NCI-H69 (cell line): ENCODE measurements at regions not wholly inside any gene's neighbourhood (a gene's known extent, or its start where the extent isn't known, plus 50 kb on each side); places are given as distances from the start of the nearest gene placed in this dataset.

Experiments used
- DNase-seq: peaks from one replicate; lab custom pipeline; 2025; lab: John Stamatoyannopoulos, UW

GRCh38 chr5:115402822-115403577, 106.5 kb upstream of the CCDC112 start:
- DNase-seq, result peak; percentile 21

- DNase-seq, result no peak
Measured at GRCh38 chr5:115402092-115402491, 105.6 kb upstream of the CCDC112 start.

GRCh38 chr5:115398719-115399118, 102.3 kb upstream of the CCDC112 start:
- DNase-seq, result no peak

GRCh38 chr5:115396688-115397087, 100.2 kb upstream of the CCDC112 start:
- no peak for DNase-seq

GRCh38 chr5:115396081-115396480, 99.6 kb upstream of the CCDC112 start:
- no peak for DNase-seq

- DNase-seq, result no peak
Measured at GRCh38 chr5:115394531-115394930, 98.1 kb upstream of the CCDC112 start.

GRCh38 chr5:115393239-115393638, 96.8 kb upstream of the CCDC112 start:
- DNase-seq, result no peak

DNA sequence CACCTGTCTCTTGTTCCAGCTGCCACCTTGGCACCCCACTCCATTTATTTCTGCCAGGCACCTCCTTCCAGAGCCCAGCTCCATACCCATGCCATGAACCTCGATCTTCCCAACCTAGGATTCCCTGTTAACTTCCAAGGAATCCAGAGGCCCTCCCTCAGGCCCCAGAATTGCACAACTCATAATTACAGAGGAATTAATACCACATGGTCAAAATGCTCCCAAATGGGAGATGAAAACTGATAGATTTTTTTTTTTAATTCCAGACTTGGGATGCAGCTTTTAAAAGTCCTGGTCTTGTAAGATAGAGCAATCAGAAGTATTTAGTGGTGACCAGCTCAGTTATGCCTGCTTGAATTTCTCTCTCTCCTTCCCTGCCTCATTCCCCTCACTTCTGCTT, 96.2 kb upstream of the CCDC112 start:
- no peak for DNase-seq

DNA sequence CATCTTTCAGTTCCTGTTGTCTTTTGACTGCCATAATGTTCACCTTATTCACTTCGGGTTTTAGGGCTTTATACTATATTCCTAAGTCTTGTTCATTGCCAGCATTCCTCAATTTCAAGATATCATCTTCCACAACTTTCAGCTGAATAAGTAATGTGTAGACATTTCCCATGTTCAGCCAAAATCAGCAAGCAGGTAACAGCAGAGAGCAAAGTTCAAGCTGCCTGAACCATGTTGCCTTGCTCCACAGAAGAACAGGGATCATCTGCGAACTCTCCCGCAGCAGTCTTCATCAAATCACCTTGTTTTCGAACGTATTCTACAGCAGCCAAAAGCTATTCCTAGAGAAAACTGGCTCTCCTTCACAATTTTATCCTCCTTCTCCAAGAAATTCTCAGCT, 95.3 kb upstream of the CCDC112 start:
- DNase-seq, result no peak

DNA sequence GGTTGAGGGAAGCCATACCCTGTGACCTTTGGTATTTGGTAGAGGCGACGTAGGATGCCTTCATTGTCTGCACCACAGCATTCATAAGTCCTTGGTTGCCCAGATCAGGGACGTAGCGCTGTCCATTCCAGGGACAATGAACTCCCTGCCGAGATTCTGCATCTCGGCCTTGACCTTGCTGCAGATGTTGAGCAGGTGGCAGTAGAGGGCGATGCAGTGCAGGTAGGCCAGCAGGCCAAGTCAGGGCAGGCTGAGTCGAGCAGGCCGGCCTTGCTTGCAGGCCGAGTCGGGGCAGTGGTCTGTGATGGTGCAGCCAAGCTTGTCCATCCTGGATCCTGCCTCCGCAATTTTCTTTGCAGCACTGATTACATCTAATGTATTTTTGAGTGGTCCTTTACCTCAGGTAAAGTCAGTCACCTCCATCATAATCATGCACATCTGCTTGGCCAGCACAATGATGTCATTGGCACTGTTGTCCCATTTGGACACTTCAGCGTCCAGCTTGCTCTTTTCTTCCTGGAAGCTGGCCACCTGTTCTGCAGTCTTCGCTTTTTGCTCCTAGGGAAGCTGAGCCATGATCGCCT, 93.4 kb upstream of the CCDC112 start:
- peak; percentile 18 for DNase-seq

DNA sequence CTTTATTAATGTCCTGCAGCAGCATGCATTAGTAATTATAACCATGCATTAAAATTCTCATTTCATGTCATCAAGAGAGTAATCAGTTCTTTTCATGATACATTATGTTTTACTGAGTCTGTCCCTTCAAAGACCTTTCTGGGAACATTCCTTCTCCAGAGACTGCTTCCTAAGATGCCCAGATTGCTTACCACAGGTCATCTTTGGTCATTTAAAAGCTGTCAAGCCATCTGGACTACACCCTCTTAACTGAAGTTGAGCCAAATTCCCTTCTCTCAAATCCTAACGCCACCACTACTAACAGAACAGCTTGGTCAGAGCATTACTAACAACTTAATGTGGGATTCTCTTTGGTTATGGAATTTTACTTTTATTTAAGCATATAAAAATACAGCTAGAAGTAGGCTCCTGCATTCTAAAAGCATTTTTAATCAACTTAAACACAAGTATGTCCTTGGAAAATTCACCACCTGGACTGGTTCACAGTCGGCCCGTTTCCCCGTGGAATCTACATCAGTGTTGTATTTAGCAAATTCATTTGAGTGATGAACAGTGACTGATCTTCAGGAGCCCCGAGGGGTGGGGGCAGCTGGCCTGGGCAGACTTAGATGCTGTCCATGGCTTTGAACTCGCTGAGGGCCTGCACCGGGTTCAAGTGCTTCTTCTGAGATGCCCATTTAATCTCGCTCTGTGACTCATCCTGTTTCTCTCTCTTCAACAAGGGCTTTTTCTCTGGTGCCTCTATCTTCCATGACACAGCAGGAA, 92.8 kb upstream of the CCDC112 start:
- DNase-seq, result peak; percentile 30

DNA sequence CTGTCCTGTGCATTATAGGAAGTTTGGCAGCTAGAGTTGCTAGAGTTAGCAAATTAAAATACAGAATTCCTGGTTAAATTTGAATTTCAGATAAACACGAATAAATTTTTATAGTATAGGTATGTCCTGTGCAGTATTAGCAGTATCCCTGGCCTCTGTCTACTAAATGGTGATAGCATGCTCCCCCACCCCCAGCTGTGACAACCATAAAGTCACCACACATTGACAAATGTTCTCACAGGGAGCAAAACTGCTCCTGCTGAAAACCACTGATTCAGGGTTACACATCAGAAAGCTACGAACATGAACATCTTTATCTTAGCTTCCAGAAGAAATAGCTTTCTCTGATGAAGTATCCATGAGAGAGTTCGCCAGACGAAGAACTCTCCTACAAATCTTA, 91.8 kb upstream of the CCDC112 start:
- DNase-seq, result peak; percentile 21

DNA sequence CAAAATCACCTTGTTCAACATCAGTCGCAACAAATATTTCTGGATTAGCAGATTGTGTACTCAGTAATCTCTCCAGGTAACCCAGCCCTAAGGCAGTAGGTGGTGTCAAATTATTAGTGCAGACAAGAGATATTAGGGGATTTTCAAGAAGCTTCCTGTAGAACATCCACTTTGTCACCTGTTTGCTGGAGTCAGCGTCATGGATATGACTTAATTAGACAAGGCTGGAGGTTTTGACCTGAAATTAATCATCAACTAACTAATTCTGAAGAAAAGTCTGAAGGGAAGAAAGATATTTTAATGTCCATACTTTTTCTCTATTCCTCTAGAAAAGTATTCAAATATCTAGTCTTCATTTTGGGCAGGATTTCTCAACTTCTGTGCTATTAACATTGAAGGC, 91.4 kb upstream of the CCDC112 start:
- DNase-seq, result no peak

GRCh38 chr5:115386657-115387056, 90.2 kb upstream of the CCDC112 start:
- DNase-seq, result no peak

- DNase-seq, result peak; percentile 22
Measured at GRCh38 chr5:115384587-115385375, 88.3 kb upstream of the CCDC112 start.

DNA sequence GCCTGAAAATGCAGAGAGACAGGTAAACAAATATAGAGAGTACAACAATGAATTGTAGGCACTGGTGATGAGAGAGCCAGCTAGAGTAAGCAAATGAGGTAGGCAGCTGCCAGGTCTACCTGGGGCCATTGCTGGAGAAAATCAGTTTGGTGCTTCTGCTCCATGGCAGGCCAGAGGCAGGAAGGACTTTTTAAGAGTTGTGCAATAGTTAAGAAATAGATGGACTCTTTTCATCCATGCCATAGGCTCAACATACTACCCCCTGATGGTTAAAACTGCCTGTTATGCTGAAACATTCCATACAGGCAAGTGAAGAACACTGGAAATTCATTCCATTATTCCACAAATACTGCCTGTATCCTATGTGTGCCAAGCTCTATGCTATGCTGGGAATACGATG, 86.5 kb upstream of the CCDC112 start:
- no peak for DNase-seq

DNA sequence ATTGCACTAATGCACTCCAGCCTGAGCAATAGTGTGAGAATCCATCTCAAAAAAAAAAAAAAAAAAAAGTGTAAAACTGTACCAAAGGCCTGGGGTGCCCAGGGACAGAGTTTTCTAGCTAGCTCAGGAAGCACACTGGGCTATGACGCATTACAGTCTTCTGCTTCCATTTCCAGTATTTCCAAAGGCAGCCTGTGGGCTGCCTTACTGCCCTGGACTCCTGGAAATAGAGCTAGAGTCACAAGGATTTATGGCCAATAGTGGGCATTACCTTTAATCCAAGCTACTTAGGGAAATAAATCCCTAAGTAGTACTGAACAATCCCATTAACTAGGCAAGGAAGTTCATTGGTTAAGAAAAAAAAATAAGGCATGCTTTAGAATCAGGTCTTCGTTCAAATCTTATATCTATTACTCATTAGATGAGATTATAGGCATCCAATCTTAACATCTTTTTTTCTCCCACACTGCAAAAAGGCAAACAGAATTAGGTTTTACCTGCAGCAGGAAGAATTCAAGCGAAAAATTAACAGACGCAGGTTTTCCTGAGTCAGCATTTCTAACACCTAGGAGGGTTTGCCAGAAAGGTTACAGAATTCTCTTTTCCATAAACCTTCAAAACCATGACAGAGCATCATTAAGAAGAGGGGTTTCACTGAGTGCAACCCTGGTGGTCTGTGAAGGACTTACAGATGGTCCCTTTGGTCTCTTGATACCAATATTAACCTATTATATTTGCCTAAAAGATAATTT, 85.6 kb upstream of the CCDC112 start:
- no peak for DNase-seq

DNA sequence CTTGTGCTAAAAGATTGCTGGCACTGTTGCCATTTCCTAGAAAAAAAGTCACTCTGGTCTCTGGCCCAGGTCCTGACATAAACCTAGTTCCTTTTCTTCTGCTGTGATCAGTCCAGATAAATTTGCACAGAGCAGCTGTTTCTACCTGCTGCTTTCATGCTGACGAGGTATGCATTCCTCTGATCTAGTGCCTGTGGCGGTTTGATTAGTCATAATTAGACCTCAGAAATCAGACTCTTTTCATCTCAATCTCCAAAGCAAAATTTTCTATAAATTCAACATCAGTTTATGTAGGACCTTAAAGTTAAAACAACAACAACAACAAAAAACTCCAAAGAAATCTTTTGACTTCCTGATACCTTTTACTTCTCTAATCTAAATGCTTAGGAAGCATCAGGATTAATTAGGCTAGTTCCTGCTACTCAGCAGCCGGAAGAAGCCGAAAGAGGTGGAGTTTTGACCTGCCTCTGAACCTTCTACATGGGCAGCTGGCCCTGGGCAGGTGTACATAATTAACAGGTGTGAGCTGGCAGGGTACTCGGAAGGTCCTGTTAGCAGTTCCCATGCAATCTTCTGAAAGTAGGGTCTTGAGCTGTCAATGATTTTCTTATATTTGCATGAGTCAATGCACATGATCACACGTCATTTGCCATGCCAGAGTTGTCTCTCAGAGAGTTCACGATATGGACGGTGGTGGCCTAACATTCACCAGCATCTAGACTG, 83.3 kb upstream of the CCDC112 start:
- peak; percentile 94 for DNase-seq

GRCh38 chr5:115378754-115379153, 82.3 kb upstream of the CCDC112 start:
- no peak for DNase-seq

GRCh38 chr5:115377468-115378217, 81.2 kb upstream of the CCDC112 start:
- DNase-seq, result peak; percentile 30
